ENCODE measurements at regions not wholly inside any gene's neighbourhood (a gene's known extent, or its start where the extent isn't known, plus 50 kb on each side); places are given as distances from the start of the nearest gene placed in this dataset.
"Not testable (repeated sequence)": the region's sequence is repeated elsewhere in the genome, so short reads cannot be mapped to it uniquely, and the experiment has no call there.

DNA sequence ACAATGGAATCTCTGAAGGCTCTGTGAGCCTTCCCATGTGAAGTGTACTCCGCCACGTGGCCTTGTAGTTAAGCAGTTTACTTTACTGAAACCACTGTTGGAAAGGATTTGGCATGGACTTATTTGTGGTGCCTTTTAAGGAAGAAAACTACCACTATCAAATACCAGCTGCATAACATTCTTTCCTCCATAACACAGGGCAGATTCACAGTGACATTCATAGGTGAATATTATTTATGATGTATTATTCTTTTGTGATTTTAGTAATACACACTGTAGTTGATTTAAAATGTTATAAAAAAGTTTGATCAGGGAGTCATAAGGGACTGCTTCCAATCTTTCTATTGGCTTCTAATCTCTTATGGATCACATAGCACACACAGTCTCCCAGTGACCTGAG is 192.5 kb upstream of the AGTR2 start:
- no peaks in the 10 kb centered on the region for H3K36me3 Mint-ChIP-seq (ENCODE audit: insufficient read depth)
- TF ChIP-seq, protein P1, sequence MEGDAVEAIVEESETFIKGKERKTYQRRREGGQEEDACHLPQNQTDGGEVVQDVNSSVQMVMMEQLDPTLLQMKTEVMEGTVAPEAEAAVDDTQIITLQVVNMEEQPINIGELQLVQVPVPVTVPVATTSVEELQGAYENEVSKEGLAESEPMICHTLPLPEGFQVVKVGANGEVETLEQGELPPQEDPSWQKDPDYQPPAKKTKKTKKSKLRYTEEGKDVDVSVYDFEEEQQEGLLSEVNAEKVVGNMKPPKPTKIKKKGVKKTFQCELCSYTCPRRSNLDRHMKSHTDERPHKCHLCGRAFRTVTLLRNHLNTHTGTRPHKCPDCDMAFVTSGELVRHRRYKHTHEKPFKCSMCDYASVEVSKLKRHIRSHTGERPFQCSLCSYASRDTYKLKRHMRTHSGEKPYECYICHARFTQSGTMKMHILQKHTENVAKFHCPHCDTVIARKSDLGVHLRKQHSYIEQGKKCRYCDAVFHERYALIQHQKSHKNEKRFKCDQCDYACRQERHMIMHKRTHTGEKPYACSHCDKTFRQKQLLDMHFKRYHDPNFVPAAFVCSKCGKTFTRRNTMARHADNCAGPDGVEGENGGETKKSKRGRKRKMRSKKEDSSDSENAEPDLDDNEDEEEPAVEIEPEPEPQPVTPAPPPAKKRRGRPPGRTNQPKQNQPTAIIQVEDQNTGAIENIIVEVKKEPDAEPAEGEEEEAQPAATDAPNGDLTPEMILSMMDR (IDR thresholded peaks at IDR 0.05; ENCODE audit: unreplicated experiment) = no peak
- no peak overlapping the region for H3K4me3 Mint-ChIP-seq (ENCODE audit: low read depth)
- H3K27me3 Mint-ChIP-seq = no peaks in the 10 kb centered on the region
- H3K4me1 Mint-ChIP-seq (ENCODE audit: low read depth) = peaks cover 10% of the 10 kb centered on the region
- H3K27ac Mint-ChIP-seq = no peak overlapping the region
- no peak for DNase-seq (ENCODE audit: low spot score, unreplicated experiment)
- H3K9me3 Mint-ChIP-seq (ENCODE audit: low read depth) = peaks cover 3% of the 10 kb centered on the region

DNA sequence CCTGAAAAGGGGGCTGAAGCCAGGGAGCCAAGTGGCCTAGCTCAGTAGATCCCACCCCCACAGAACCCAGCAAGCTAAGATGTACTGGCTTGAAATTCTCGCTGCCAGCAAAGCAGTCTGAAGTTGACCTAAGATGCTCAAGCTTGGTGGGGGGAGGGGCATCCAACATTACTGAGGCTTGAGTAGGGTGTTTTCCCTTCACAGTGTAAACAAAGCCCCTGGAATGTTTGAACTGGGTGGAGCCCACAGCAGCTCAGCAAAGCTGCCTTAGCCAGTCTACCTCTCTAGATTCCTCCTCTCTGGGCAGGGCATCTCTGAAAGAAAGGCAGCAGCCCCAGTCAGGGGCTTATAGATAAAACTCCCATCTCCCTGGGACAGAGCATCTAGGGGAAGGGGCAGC is 187.4 kb upstream of the AGTR2 start:
- not testable (repeated sequence) for H3K4me3 Mint-ChIP-seq (ENCODE audit: low read depth); H3K27me3 Mint-ChIP-seq; H3K36me3 Mint-ChIP-seq (ENCODE audit: insufficient read depth)
- peak; percentile 42 for DNase-seq (ENCODE audit: low spot score, unreplicated experiment)
- H3K9me3 Mint-ChIP-seq (ENCODE audit: low read depth) = peaks cover 30% of the 10 kb centered on the region
- H3K4me1 Mint-ChIP-seq (ENCODE audit: low read depth) = peaks cover 15% of the 10 kb centered on the region
- H3K27ac Mint-ChIP-seq = peak overlapping the region; percentile 71

DNA sequence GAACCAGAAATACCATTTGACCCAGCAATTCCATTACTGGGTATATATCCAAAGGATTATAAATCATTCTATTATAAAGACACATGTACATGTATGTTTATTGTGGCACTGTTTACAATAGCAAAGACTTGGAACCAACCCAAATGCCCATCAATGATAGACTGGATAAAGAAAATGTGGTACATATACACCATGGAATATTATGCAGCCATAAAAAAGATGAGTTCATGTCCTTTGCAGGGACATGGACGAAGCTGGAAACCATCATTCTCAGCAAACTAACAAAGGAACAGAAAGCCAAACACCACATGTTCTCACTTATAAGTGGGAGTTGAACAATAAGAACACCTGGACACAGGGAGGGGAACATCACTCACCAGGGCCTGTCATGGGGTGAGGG is 183.1 kb upstream of the AGTR2 start:
- DNase-seq (ENCODE audit: low spot score, unreplicated experiment) = not testable (repeated sequence)
- peaks cover 27% of the 10 kb centered on the region for H3K9me3 Mint-ChIP-seq (ENCODE audit: low read depth)

DNA sequence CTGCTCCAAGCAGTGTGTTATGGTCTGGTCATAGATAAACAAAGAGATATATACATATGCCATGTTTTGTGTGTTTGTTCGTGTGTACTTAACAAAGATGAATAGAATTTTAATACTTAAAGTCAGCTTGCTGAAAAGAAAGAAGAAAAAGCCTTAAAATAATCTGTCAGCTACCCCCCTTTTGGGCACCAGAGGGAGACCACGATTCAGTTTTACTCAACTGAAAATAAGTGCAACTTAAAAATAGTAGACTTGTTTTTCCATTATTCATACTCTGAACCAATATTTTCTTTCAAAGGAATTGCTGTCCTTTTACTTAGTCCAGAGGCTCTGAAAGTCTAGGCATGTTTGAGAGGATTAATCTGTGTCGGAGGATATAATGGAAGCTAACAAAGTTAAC is 181.7 kb upstream of the AGTR2 start:
- TF ChIP-seq, protein P1 (IDR thresholded peaks at IDR 0.05; ENCODE audit: unreplicated experiment) = peak; percentile 67
- Mint-ChIP-seq H3K9me3 (ENCODE audit: low read depth) (peaks cover 27% of the 10 kb centered on the region), H3K4me3 (ENCODE audit: low read depth) (no peak overlapping the region), H3K27me3 (no peaks in the 10 kb centered on the region), H3K4me1 (ENCODE audit: low read depth) (peaks cover 3% of the 10 kb centered on the region), H3K27ac (peak overlapping the region; percentile 4), H3K36me3 (ENCODE audit: insufficient read depth) (peaks cover 10% of the 10 kb centered on the region)
- no peak for DNase-seq (ENCODE audit: low spot score, unreplicated experiment)

More for the DNA sequence above, 183.1 kb upstream of the AGTR2 start:
- H3K36me3 Mint-ChIP-seq (ENCODE audit: insufficient read depth); H3K27ac Mint-ChIP-seq; H3K27me3 Mint-ChIP-seq; H3K4me3 Mint-ChIP-seq (ENCODE audit: low read depth): not testable (repeated sequence)
- peaks cover 12% of the 10 kb centered on the region for H3K4me1 Mint-ChIP-seq (ENCODE audit: low read depth)

DNA sequence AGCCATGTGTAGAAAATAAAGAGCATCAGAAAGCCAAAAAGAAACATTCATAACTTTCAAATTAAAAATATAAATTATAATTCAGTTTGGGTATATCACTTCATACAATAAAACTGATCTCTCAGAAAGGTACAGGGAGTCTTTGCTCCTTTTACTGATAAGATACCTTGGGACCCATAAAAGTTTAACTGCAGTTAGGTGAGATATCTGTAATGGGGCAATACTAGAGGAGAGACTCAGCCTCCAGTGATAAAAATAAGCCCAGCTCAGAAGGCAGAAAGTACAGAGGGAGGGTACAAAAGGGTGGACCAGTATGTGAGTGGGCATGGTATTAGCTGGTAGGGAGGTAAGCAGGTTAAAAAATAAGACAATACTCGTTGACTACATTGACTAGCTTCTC is 180.9 kb upstream of the AGTR2 start:
- DNase-seq (ENCODE audit: low spot score, unreplicated experiment) = no peak
- Mint-ChIP-seq H3K36me3 (ENCODE audit: insufficient read depth) (peaks cover 5% of the 10 kb centered on the region), H3K4me3 (ENCODE audit: low read depth) (no peak overlapping the region), H3K4me1 (ENCODE audit: low read depth) (peaks cover 3% of the 10 kb centered on the region), H3K27ac (no peak overlapping the region), H3K27me3 (no peaks in the 10 kb centered on the region), H3K9me3 (ENCODE audit: low read depth) (peaks cover 20% of the 10 kb centered on the region)
- TF ChIP-seq, protein P1 (IDR thresholded peaks at IDR 0.05; ENCODE audit: unreplicated experiment) = no peak

DNA sequence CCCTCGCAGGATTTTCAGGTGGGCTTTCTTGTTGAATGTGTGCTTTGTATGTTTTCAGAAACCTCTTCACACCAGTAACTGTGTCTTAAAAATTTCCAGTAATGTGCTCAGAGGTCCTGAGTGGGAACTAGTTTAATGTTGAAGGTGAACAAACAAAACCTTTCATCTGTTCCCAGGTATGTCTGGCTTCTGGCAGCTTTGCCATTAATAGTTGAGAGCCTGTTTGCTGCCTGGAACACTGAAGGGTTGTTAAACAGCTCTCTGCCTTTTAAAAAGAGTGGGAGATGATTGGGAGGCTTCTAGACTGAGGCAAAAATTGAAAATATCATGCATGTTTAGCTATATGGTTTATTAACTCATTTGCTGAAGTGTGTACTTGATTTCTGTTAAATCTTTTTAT is 161.2 kb upstream of the AGTR2 start:
- H3K9me3 Mint-ChIP-seq (ENCODE audit: low read depth) = peaks cover 21% of the 10 kb centered on the region
- H3K27me3 Mint-ChIP-seq = no peaks in the 10 kb centered on the region
- peaks cover 3% of the 10 kb centered on the region for H3K36me3 Mint-ChIP-seq (ENCODE audit: insufficient read depth)
- DNase-seq (ENCODE audit: low spot score, unreplicated experiment) = no peak
- peaks cover 21% of the 10 kb centered on the region for H3K4me1 Mint-ChIP-seq (ENCODE audit: low read depth)
- H3K4me3 Mint-ChIP-seq (ENCODE audit: low read depth) = no peak overlapping the region
- H3K27ac Mint-ChIP-seq = no peak overlapping the region
- TF ChIP-seq, protein P1 (IDR thresholded peaks at IDR 0.05; ENCODE audit: unreplicated experiment) = no peak

Measured in progenitor cell of endocrine pancreas (in vitro differentiated cells).